ENCODE measurements at regions not wholly inside any gene's neighbourhood (a gene's known extent, or its start where the extent isn't known, plus 50 kb on each side); places are given as distances from the start of the nearest gene placed in this dataset.

DNA sequence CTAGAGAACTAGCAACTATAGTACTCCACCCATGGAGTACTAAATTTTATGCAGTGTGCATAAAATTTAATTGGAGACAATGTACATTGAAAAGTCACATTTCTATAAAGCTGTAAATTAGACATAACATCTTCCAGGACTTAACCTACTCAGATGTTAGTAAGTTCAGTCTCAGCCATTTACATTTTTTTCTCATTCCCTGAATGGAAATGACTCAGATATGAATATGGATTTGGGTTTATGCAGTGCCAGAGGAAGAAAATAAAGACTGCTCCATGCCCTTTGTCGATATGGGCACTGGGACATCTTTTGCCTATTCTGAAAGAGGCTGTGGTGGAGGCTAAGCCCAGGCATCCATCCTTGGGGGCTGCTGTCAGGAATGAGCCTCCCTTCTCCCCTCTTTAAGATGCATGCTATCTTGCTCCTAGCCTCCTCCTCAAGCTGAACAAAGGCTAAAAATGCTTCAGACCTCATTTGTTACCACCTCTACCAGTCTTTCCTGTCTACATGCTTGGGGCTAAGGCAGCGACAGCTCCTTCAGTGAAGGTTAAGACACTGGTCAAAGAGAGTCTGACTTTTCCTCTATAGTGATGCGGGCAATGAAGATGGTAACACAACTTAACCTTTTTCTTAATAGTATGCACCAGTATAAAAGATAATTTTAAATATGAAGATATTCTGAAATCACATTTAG, 486.8 kb upstream of the ANKRD30A start:
- no peak for DNase-seq
- H4K20me1 ChIP-seq (ENCODE audit: insufficient read depth, low read length), result no peaks in the 10 kb centered on the region
- H3K9me3 ChIP-seq (replicated peaks; ENCODE audit: insufficient read depth, low read length), result no peaks in the 10 kb centered on the region
- H3K9me2 ChIP-seq (replicated peaks; ENCODE audit: insufficient read depth, low read length), result no peaks in the 10 kb centered on the region
- TF ChIP-seq EZH2 (optimal IDR thresholded peaks at IDR 0.05; ENCODE audit: low read depth, low read length) (no peak), EZH2phosphoT487 (IDR thresholded peaks at IDR 0.05; ENCODE audit: low read length) (no peak)
- TF ChIP-seq, protein P1, sequence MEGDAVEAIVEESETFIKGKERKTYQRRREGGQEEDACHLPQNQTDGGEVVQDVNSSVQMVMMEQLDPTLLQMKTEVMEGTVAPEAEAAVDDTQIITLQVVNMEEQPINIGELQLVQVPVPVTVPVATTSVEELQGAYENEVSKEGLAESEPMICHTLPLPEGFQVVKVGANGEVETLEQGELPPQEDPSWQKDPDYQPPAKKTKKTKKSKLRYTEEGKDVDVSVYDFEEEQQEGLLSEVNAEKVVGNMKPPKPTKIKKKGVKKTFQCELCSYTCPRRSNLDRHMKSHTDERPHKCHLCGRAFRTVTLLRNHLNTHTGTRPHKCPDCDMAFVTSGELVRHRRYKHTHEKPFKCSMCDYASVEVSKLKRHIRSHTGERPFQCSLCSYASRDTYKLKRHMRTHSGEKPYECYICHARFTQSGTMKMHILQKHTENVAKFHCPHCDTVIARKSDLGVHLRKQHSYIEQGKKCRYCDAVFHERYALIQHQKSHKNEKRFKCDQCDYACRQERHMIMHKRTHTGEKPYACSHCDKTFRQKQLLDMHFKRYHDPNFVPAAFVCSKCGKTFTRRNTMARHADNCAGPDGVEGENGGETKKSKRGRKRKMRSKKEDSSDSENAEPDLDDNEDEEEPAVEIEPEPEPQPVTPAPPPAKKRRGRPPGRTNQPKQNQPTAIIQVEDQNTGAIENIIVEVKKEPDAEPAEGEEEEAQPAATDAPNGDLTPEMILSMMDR (IDR thresholded peaks at IDR 0.05; ENCODE audit: low read length), result no peak
- no peak overlapping the region for H3K4me2 ChIP-seq (ENCODE audit: low read depth, low read length)
- H3K9ac ChIP-seq (ENCODE audit: low read length), result no peak overlapping the region
- no peaks in the 10 kb centered on the region for H3K79me2 ChIP-seq (ENCODE audit: low read length)
- no peaks in the 10 kb centered on the region for H3K36me3 ChIP-seq (replicated peaks; ENCODE audit: insufficient read depth, low read length)
- H3K4me1 ChIP-seq (ENCODE audit: low read length), result no peaks in the 10 kb centered on the region
- H3K4me3 ChIP-seq (ENCODE audit: low read length), result no peak overlapping the region
- H3K27ac ChIP-seq (ENCODE audit: low read length), result no peak overlapping the region
- H2AFZ ChIP-seq (ENCODE audit: low read length), result no peak overlapping the region
- no peaks in the 10 kb centered on the region for H3K27me3 ChIP-seq (replicated peaks; ENCODE audit: insufficient read depth, low read length)
- H3F3A ChIP-seq (ENCODE audit: insufficient read depth, low read length), result no peaks in the 10 kb centered on the region

DNA sequence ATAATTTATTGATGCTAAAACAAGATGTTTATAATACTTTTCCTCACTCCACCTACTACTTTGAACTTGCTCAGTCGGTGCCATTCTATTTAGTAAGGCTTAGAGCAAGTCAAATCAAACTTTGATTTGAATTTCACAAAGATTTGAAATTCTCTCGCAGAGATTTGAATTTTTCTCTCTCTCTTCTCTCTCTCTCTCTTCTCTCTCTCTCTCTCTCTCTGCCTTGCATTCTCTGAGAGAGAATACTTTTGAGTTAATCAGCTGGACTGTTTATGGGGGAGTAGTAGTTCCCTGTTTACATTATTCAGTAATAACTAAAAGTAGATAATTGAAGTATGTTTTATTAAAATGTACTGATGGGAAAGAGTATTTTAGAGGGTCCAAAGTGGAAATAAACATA, 488.5 kb upstream of the ANKRD30A start:
- no peak overlapping the region for H3K9ac ChIP-seq (ENCODE audit: low read length)
- no peak overlapping the region for H2AFZ ChIP-seq (ENCODE audit: low read length)
- no peaks in the 10 kb centered on the region for H4K20me1 ChIP-seq (ENCODE audit: insufficient read depth, low read length)
- H3K9me3 ChIP-seq (replicated peaks; ENCODE audit: insufficient read depth, low read length), result no peaks in the 10 kb centered on the region
- H3K9me2 ChIP-seq (replicated peaks; ENCODE audit: insufficient read depth, low read length), result no peaks in the 10 kb centered on the region
- no peak overlapping the region for H3K4me3 ChIP-seq (ENCODE audit: low read length)
- H3K4me2 ChIP-seq (ENCODE audit: low read depth, low read length), result no peak overlapping the region
- H3F3A ChIP-seq (ENCODE audit: insufficient read depth, low read length), result no peaks in the 10 kb centered on the region
- no peaks in the 10 kb centered on the region for H3K4me1 ChIP-seq (ENCODE audit: low read length)
- no peak for TF ChIP-seq EZH2phosphoT487 (IDR thresholded peaks at IDR 0.05; ENCODE audit: low read length)
- TF ChIP-seq EZH2 (optimal IDR thresholded peaks at IDR 0.05; ENCODE audit: low read depth, low read length), result no peak
- TF ChIP-seq, protein P1 (IDR thresholded peaks at IDR 0.05; ENCODE audit: low read length), result no peak
- H3K79me2 ChIP-seq (ENCODE audit: low read length), result no peaks in the 10 kb centered on the region
- DNase-seq, result no peak
- no peaks in the 10 kb centered on the region for H3K27me3 ChIP-seq (replicated peaks; ENCODE audit: insufficient read depth, low read length)
- no peaks in the 10 kb centered on the region for H3K36me3 ChIP-seq (replicated peaks; ENCODE audit: insufficient read depth, low read length)
- no peak overlapping the region for H3K27ac ChIP-seq (ENCODE audit: low read length)

DNA sequence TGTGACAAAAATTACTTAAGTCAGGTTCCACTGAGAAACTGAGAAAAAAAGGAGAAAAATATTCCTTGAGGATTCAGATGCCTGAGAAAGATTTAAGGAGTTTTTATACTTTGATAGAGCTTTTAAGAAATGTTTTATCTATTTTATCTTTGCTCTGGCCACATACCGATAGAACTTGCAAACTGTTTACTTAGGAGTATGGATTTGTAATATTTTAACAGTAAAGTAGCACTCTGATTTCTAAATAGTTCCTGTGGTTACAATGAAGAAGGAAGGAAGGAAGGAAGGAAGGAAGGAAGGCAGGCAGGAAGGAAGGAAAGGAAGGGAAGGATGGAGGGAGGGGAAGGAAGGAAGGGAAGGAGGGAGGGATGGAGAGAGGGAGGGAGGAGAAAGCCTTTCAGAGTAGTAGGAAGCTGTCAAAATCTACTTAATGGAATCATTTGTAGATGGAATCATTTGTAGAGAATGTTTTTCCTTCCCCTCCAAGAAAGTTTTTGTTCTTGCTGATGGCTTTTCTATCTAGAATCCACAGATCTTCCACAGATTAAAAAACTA, 489.0 kb upstream of the ANKRD30A start:
- H3K4me1 ChIP-seq (ENCODE audit: low read length), result no peaks in the 10 kb centered on the region
- no peak overlapping the region for H3K9ac ChIP-seq (ENCODE audit: low read length)
- H2AFZ ChIP-seq (ENCODE audit: low read length), result no peak overlapping the region
- no peaks in the 10 kb centered on the region for H4K20me1 ChIP-seq (ENCODE audit: insufficient read depth, low read length)
- H3F3A ChIP-seq (ENCODE audit: insufficient read depth, low read length), result no peaks in the 10 kb centered on the region
- H3K27ac ChIP-seq (ENCODE audit: low read length), result no peak overlapping the region
- no peaks in the 10 kb centered on the region for H3K79me2 ChIP-seq (ENCODE audit: low read length)
- no peaks in the 10 kb centered on the region for H3K9me2 ChIP-seq (replicated peaks; ENCODE audit: insufficient read depth, low read length)
- no peaks in the 10 kb centered on the region for H3K9me3 ChIP-seq (replicated peaks; ENCODE audit: insufficient read depth, low read length)
- no peaks in the 10 kb centered on the region for H3K27me3 ChIP-seq (replicated peaks; ENCODE audit: insufficient read depth, low read length)
- no peak for DNase-seq
- no peak for TF ChIP-seq EZH2 (optimal IDR thresholded peaks at IDR 0.05; ENCODE audit: low read depth, low read length)
- TF ChIP-seq, protein P1 (IDR thresholded peaks at IDR 0.05; ENCODE audit: low read length), result no peak
- TF ChIP-seq EZH2phosphoT487 (IDR thresholded peaks at IDR 0.05; ENCODE audit: low read length), result no peak
- no peak overlapping the region for H3K4me3 ChIP-seq (ENCODE audit: low read length)
- no peaks in the 10 kb centered on the region for H3K36me3 ChIP-seq (replicated peaks; ENCODE audit: insufficient read depth, low read length)
- no peak overlapping the region for H3K4me2 ChIP-seq (ENCODE audit: low read depth, low read length)

Measured in MM.1S (cell line).